B cell (primary cell): ENCODE measurements at regions not wholly inside any gene's neighbourhood (a gene's known extent, or its start where the extent isn't known, plus 50 kb on each side); places are given as distances from the start of the nearest gene placed in this dataset.

Experiments used
- ATAC-seq: fragments of 200-7000 bp; cut with Tn5 transposase; one replicate; pipeline ENCODE4 v1.10.0; 2021; ENCODE audit warnings: low read depth, mild to moderate bottlenecking, moderate number of reproducible peaks, moderate library complexity
- CTCF ChIA-PET: fragments of 350-600 bp; sonication (Branson Sonifier 250); formaldehyde crosslinking; loops from one replicate; lab custom pipeline; 2021; ENCODE audit warnings: antibody characterized with exemption, inconsistent platforms; lab: Charles Lee
- POLR2A ChIA-PET: fragments of 350-600 bp; sonication (Branson Sonifier 250); formaldehyde crosslinking; loops from one replicate; lab custom pipeline; 2021; ENCODE audit warnings: antibody characterized with exemption; lab: Charles Lee
- DNase-seq: peaks from one replicate; pipeline ENCODE4 v3.0.0; 2013
- H2AFZ ChIP-seq: 2 replicates; pipeline ENCODE4 v1.6.1; 2012; ENCODE audit warnings: mild to moderate bottlenecking, low read depth, low read length; ENCODE audit not compliant: insufficient read depth, poor library complexity, severe bottlenecking
- H3K27ac ChIP-seq, 2 donors: 1 replicate in 1 of 2; 2 replicates in 1 of 2; pipeline ENCODE4 v1.5.1; 2012 to 2013; ENCODE audit warnings: low read length in 2 of 2, mild to moderate bottlenecking in 2 of 2, moderate library complexity in 1 of 2
- H3K27me3 ChIP-seq, 4 experiments: fragments of 200-600 bp in 1 of 4; sonication (generic) in 1 of 4; replicated peaks in 1 of 4; 1 replicate in 2 of 4; 2 replicates in 2 of 4; pipeline versions ENCODE4 v1.6.1 to v1.7.0; 2013 to 2016; ENCODE audit warnings: low read length in 3 of 4, mild to moderate bottlenecking in 2 of 4, mixed read lengths in 1 of 4, moderate library complexity in 1 of 4; ENCODE audit not compliant: insufficient read depth in 4 of 4, control insufficient read depth in 3 of 4; ENCODE audit errors: control extremely low read depth in 1 of 4
- H3K36me3 ChIP-seq, 2 experiments: replicated peaks in 1 of 2; 1 replicate in 1 of 2; 2 replicates in 1 of 2; pipeline versions ENCODE4 v1.6.1 to v1.7.1; 2013; ENCODE audit warnings: low read length in 1 of 2; ENCODE audit not compliant: insufficient read depth in 2 of 2, control insufficient read depth in 1 of 2; ENCODE audit errors: control extremely low read depth in 1 of 2, extremely low read depth in 1 of 2
- H3K4me1 ChIP-seq, 2 donors: fragments of 200-600 bp in 1 of 2; sonication (generic) in 1 of 2; 1 replicate in 1 of 2; 2 replicates in 1 of 2; pipeline versions ENCODE4 v1.5.1 to v1.6.1; 2013 to 2017; ENCODE audit warnings: low read length in 2 of 2; ENCODE audit not compliant: control insufficient read depth in 2 of 2, insufficient read depth in 2 of 2
- H3K4me2 ChIP-seq: replicated peaks from 2 replicates; pipeline ENCODE3; 2012; ENCODE audit warnings: mild to moderate bottlenecking, low read depth, low read length; ENCODE audit not compliant: poor library complexity, severe bottlenecking
- H3K4me3 ChIP-seq, 5 experiments: fragments of 200-600 bp in 1 of 5; sonication (generic) in 1 of 5; 1 replicate in 3 of 5; 2 replicates in 2 of 5; pipeline versions ENCODE4 v1.5.1 to v1.7.0; 2011 to 2016; ENCODE audit warnings: low read length in 4 of 5, mild to moderate bottlenecking in 4 of 5, low read depth in 2 of 5, control low read depth in 1 of 5, moderate library complexity in 1 of 5; ENCODE audit not compliant: insufficient read depth in 1 of 5; ENCODE audit errors: control extremely low read depth in 1 of 5, extremely low read depth in 1 of 5
- H3K79me2 ChIP-seq: fragments of 200-600 bp; sonication (generic); one replicate; pipeline ENCODE4 v1.6.0; 2016; ENCODE audit warnings: low read length; ENCODE audit not compliant: control insufficient read depth, insufficient read depth
- H3K9ac ChIP-seq: fragments of 200-600 bp; sonication (generic); 2 replicates; pipeline ENCODE4 v1.6.1; 2017; ENCODE audit warnings: mild to moderate bottlenecking, low read length, moderate library complexity
- H3K9me3 ChIP-seq, 3 donors: one replicate each; pipeline versions ENCODE4 v1.6.1 to v1.7.1; 2013; ENCODE audit warnings: low read length in 2 of 3; ENCODE audit not compliant: control insufficient read depth in 2 of 3, insufficient read depth in 1 of 3; ENCODE audit errors: control extremely low read depth in 1 of 3
- H4K20me1 ChIP-seq: 2 replicates; pipeline ENCODE4 v1.6.0; 2012; ENCODE audit warnings: mild to moderate bottlenecking, low read length; ENCODE audit not compliant: insufficient read depth, control insufficient read depth, poor library complexity, severe bottlenecking
- H3K27ac Mint-ChIP-seq: one replicate; pipeline ENCODE4 v1.8.0; 2021; ENCODE audit warnings: mixed read lengths
- H3K27me3 Mint-ChIP-seq: one replicate; pipeline ENCODE4 v1.8.0; 2021; ENCODE audit warnings: mixed read lengths
- H3K4me1 Mint-ChIP-seq: one replicate; pipeline ENCODE4 v1.8.0; 2021; ENCODE audit warnings: mixed read lengths
- H3K4me3 Mint-ChIP-seq: one replicate; pipeline ENCODE4 v1.8.0; 2021; ENCODE audit warnings: mixed read lengths
- H3K9me3 Mint-ChIP-seq: one replicate; pipeline ENCODE4 v1.8.0; 2022; ENCODE audit warnings: mixed read lengths; ENCODE audit not compliant: insufficient read depth
- CTCF ChIP-seq: fragments of 200-600 bp; IDR thresholded peaks from one replicate; pipeline ENCODE4 v1.8.0; 2022; ENCODE audit warnings: antibody characterized with exemption, mild to moderate bottlenecking
- EZH2 ChIP-seq: IDR thresholded peaks from 2 replicates; pipeline ENCODE4 v1.6.1; 2012; ENCODE audit warnings: borderline replicate concordance, low read depth, mild to moderate bottlenecking, moderate library complexity, low read length; ENCODE audit not compliant: insufficient read depth, poor library complexity, severe bottlenecking
- WGBS: methylation state at CpG from one replicate; pipeline ENCODE4 v1.1.5; 2013; ENCODE audit warnings: missing lambda C conversion rate; ENCODE audit not compliant: insufficient coverage; 5-methylcytosine and 5-hydroxymethylcytosine counted together
- intact Hi-C: fragments of 100-400 bp; cut with micrococcal nuclease; formaldehyde crosslinking; loops from one replicate; pipeline ENCODE4 v1.10.0; 2022

GRCh38 chr11:45730014-45730413 lies 64.6 kb upstream of the CHST1 start:
- no peak overlapping the region for H3K4me3 Mint-ChIP-seq
- H3K4me3 ChIP-seq: no peak overlapping the region
- no peak for ATAC-seq
- DNase-seq: no peak
- ChIA-PET CTCF (no interaction called here), POLR2A (no interaction called here)
- peaks cover 34% of the 10 kb centered on the region for H3K27me3 Mint-ChIP-seq
- WGBS: 92% methylated on average over 3 of the region's 3 CpGs
- H4K20me1 ChIP-seq: no peaks in the 10 kb centered on the region
- peaks cover 0 to 2% (median 0%) of the 10 kb centered on the region in 3 donors for H3K9me3 ChIP-seq
- H3K4me1 Mint-ChIP-seq: no peaks in the 10 kb centered on the region
- no peak overlapping the region for H3K9ac ChIP-seq
- intact Hi-C loops: no loop called here
- TF ChIP-seq CTCF (no peak), EZH2 (no peak)
- no peaks in the 10 kb centered on the region for H3K4me1 ChIP-seq
- no peaks in the 10 kb centered on the region for H3K9me3 Mint-ChIP-seq
- H3K36me3 ChIP-seq: no peaks in the 10 kb centered on the region
- H3K4me2 ChIP-seq: no peak overlapping the region
- H3K27ac Mint-ChIP-seq: no peak overlapping the region
- no peaks in the 10 kb centered on the region for H3K79me2 ChIP-seq
- no peak overlapping the region for H2AFZ ChIP-seq
- no peak overlapping the region for H3K27ac ChIP-seq
- H3K27me3 ChIP-seq: peaks cover 0 to 5% (median 0%) of the 10 kb centered on the region in 4 experiments

GRCh38 chr11:45726493-45727054 lies 61.2 kb upstream of the CHST1 start:
- TF ChIP-seq EZH2 (no peak), CTCF (no peak)
- ChIA-PET POLR2A (no interaction called here), CTCF (no interaction called here)
- Mint-ChIP-seq H3K27me3 (peaks cover 36% of the 10 kb centered on the region), H3K9me3 (no peaks in the 10 kb centered on the region), H3K4me1 (no peaks in the 10 kb centered on the region), H3K4me3 (no peak overlapping the region), H3K27ac (no peak overlapping the region)
- 71% methylated on average over 2 of the region's 2 CpGs for WGBS
- Histone ChIP-seq H3K36me3 (no peaks in the 10 kb centered on the region), H3K4me3 (no peak overlapping the region), H3K9me3 (peaks cover 0 to 2% (median 0%) of the 10 kb centered on the region in 3 donors), H3K79me2 (no peaks in the 10 kb centered on the region), H3K4me2 (no peak overlapping the region), H4K20me1 (no peaks in the 10 kb centered on the region), H3K9ac (no peak overlapping the region), H3K27me3 (peaks cover 0 to 2% (median 0%) of the 10 kb centered on the region in 4 experiments), H3K27ac (no peak overlapping the region), H3K4me1 (no peaks in the 10 kb centered on the region), H2AFZ (no peak overlapping the region)
- ATAC-seq (no peak), DNase-seq (no peak)
- intact Hi-C loops: no loop called here
